HAP-1 (cell line): ENCODE measurements at regions not wholly inside any gene's neighbourhood (a gene's known extent, or its start where the extent isn't known, plus 50 kb on each side); places are given as distances from the start of the nearest gene placed in this dataset.

Experiments
- DNase-seq, 2 experiments: peaks; one replicate each; pipeline ENCODE4 v3.0.0-alpha.2; 2016 to 2020; ENCODE audit warnings: low spot score in 2 of 2
- H3K27me3 ChIP-seq: fragments of 250-450 bp; sonication (Bioruptor Pico); 2 replicates; pipeline ENCODE4 v1.5.1; 2020; ENCODE audit warnings: low read depth, mild to moderate bottlenecking, moderate library complexity
- H3K36me3 ChIP-seq: fragments of 250-450 bp; sonication (Bioruptor Pico); replicated peaks from 2 replicates; pipeline ENCODE4 v1.5.1; 2020; ENCODE audit warnings: mild to moderate bottlenecking
- H3K4me1 ChIP-seq: fragments of 250-450 bp; sonication (Bioruptor Pico); 2 replicates; pipeline ENCODE4 v1.5.1; 2020; ENCODE audit warnings: mild to moderate bottlenecking
- H3K4me3 ChIP-seq: fragments of 250-450 bp; sonication (Bioruptor Pico); 2 replicates; pipeline ENCODE4 v1.5.1; 2020; ENCODE audit warnings: mild to moderate bottlenecking, moderate library complexity
- H3K9me3 ChIP-seq: fragments of 250-450 bp; sonication (Bioruptor Pico); 2 replicates; pipeline ENCODE4 v1.5.1; 2020; ENCODE audit warnings: mild to moderate bottlenecking, moderate library complexity
- in situ Hi-C: fragments of 300-500 bp; cut with MboI; formaldehyde crosslinking; loops from 3 replicates; pipeline ENCODE4 v1.14.3; 2020; ENCODE audit warnings: low sequenced_read_pairs, inconsistent platforms, mixed read lengths

DNA sequence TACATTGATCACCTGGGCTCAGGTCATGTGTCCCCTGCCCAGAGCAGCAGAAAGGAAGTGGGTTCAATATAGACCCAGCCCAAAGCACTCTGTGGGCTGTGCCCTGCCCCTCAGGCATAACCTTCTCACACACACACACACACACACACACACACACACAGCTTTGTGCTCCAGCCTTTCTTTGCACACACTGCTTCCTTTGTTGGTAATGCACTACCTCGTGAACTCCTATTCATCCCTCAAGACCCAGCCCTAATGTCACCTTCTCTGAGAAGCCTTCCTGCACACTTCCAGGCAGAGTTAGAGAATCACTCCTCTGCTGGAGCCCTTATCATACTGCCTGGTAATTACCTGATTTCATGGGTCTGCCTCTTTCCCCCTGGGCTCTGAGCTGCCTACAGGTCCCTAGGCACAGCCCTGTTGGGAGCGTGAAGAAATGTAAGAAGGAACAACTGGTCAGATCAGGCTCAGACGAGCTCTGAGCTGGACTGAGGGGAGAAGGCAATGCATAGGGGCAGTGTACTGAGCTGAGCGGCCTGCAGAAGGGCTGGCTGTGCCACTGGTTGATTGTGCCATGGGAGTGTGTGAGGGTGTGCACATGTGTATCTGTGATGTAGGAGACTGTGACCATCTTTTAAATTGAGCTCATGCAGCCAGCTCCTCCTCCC lies 210.3 kb downstream of the GLI2 start:
- H3K27me3 ChIP-seq = no peaks in the 10 kb centered on the region
- in situ Hi-C loops = no loop called here
- H3K4me3 ChIP-seq = no peak overlapping the region
- no peaks in the 10 kb centered on the region for H3K36me3 ChIP-seq
- DNase-seq = no peak
- no peaks in the 10 kb centered on the region for H3K9me3 ChIP-seq
- peaks cover 4% of the 10 kb centered on the region; the same call in 1 of the 2 replicates for H3K4me1 ChIP-seq

- no peak for DNase-seq
- H3K36me3 ChIP-seq = no peaks in the 10 kb centered on the region
- no peaks in the 10 kb centered on the region for H3K9me3 ChIP-seq
- H3K4me3 ChIP-seq = no peak overlapping the region
- no peaks in the 10 kb centered on the region for H3K4me1 ChIP-seq
- H3K27me3 ChIP-seq = no peaks in the 10 kb centered on the region
- in situ Hi-C loops = no loop called here
Observed at GRCh38 chr2:120947327-120947726, 211.7 kb downstream of the GLI2 start.

- no peak for DNase-seq
- no peaks in the 10 kb centered on the region for H3K4me1 ChIP-seq
- no peaks in the 10 kb centered on the region for H3K27me3 ChIP-seq
- no peaks in the 10 kb centered on the region for H3K36me3 ChIP-seq
- in situ Hi-C loops = no loop called here
- no peaks in the 10 kb centered on the region for H3K9me3 ChIP-seq
- no peak overlapping the region for H3K4me3 ChIP-seq
Observed at GRCh38 chr2:120947982-120948661, 212.5 kb downstream of the GLI2 start.

DNA sequence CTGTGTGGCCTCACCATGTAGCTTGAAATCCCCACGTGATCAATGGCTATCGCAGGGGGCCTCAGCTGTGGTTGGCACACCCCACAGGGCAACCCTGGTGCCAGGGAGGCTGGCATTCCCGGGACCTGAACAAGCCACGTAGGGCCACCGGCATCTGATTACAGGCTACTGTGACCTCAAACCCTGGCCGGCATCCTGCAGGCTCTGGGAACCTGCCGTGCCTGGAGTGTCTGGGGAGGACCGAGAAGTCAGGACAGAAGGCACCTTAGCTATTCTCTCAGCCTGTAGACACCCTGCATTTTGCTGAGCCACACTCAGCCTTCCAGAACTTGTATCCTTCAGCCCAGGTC lies 213.0 kb downstream of the GLI2 start:
- no peaks in the 10 kb centered on the region for H3K4me1 ChIP-seq
- H3K4me3 ChIP-seq = no peak overlapping the region
- no peaks in the 10 kb centered on the region for H3K9me3 ChIP-seq
- H3K36me3 ChIP-seq = no peaks in the 10 kb centered on the region
- H3K27me3 ChIP-seq = no peaks in the 10 kb centered on the region
- in situ Hi-C loops = no loop called here
- DNase-seq = no peak

GRCh38 chr2:120949027-120949956 lies 213.6 kb downstream of the GLI2 start:
- no peak overlapping the region for H3K4me3 ChIP-seq
- no peaks in the 10 kb centered on the region for H3K36me3 ChIP-seq
- peak in 1 of 2 experiments; percentile 34 for DNase-seq
- in situ Hi-C loops = no loop called here
- no peaks in the 10 kb centered on the region for H3K27me3 ChIP-seq
- no peaks in the 10 kb centered on the region for H3K9me3 ChIP-seq
- no peaks in the 10 kb centered on the region for H3K4me1 ChIP-seq

GRCh38 chr2:120949957-120950590 lies 214.4 kb downstream of the GLI2 start:
- Histone ChIP-seq H3K4me3 (no peak overlapping the region), H3K36me3 (no peaks in the 10 kb centered on the region), H3K9me3 (no peaks in the 10 kb centered on the region), H3K4me1 (no peaks in the 10 kb centered on the region), H3K27me3 (no peaks in the 10 kb centered on the region)
- in situ Hi-C loops = no loop called here
- DNase-seq = no peak

- Histone ChIP-seq H3K36me3 (no peaks in the 10 kb centered on the region; the same call in 1 of the 2 replicates), H3K4me1 (no peaks in the 10 kb centered on the region)
- in situ Hi-C loops = no loop called here
Observed at GRCh38 chr2:120951693-120952092, 216.0 kb downstream of the GLI2 start.

GRCh38 chr2:120952318-120952717 lies 216.7 kb downstream of the GLI2 start:
- H3K4me3 ChIP-seq = no peak overlapping the region
- no peaks in the 10 kb centered on the region for H3K27me3 ChIP-seq
- H3K4me1 ChIP-seq = no peaks in the 10 kb centered on the region
- H3K36me3 ChIP-seq = no peaks in the 10 kb centered on the region; the same call in 1 of the 2 replicates
- no peak for DNase-seq
- in situ Hi-C loops = no loop called here
- H3K9me3 ChIP-seq = no peaks in the 10 kb centered on the region

More at GRCh38 chr2:120951693-120952092, 216.0 kb downstream of the GLI2 start:
- no peak overlapping the region for H3K4me3 ChIP-seq
- no peaks in the 10 kb centered on the region for H3K9me3 ChIP-seq
- no peaks in the 10 kb centered on the region for H3K27me3 ChIP-seq
- DNase-seq = no peak

GRCh38 chr2:120953066-120953756 lies 217.5 kb downstream of the GLI2 start:
- no peaks in the 10 kb centered on the region for H3K27me3 ChIP-seq
- no peak for DNase-seq
- H3K4me3 ChIP-seq = no peak overlapping the region
- H3K4me1 ChIP-seq = no peaks in the 10 kb centered on the region
- H3K9me3 ChIP-seq = no peaks in the 10 kb centered on the region
- no peaks in the 10 kb centered on the region; the same call in 1 of the 2 replicates for H3K36me3 ChIP-seq
- in situ Hi-C loops = no loop called here

DNA sequence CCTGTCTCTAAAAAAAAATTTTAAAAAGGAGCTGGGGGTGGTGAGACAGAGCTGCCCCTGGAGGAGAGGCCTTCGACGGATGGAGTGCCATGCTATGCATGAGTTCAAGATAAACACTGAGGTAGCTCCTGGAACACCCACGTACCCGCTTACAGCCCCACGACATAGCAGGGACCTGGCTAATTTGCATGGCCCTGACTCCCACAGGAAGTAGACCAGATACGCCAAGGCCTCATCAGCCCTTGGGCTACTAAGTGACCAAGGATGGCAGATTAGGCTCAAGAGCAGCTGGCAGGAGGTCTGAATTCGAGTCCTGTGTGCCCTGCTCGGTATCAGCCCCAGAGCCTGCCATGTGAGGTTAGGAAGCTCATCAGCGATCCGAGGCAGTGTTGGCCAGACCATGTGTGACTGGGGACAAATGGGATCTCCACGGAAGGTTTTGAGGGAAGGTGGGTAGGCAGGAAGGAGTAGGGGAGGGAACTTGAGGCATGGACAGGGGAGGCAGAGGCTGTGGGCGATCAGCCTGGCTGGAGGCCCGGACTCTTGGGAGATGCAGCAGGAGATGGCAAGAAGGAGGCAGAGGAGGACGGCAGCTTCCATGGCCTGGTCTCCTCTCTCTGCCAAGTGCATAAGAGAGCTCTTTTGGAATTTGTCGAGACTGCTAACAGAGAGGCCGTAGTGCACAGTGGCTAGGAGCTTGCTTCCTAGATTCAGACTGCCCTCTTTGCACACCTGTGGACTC lies 218.3 kb downstream of the GLI2 start:
- Histone ChIP-seq H3K4me1 (no peaks in the 10 kb centered on the region), H3K27me3 (no peaks in the 10 kb centered on the region), H3K4me3 (no peak overlapping the region), H3K36me3 (no peaks in the 10 kb centered on the region; the same call in 1 of the 2 replicates), H3K9me3 (no peaks in the 10 kb centered on the region)
- no peak for DNase-seq
- in situ Hi-C loops = no loop called here

GRCh38 chr2:120954939-120955338 lies 219.3 kb downstream of the GLI2 start:
- Histone ChIP-seq H3K27me3 (no peaks in the 10 kb centered on the region), H3K36me3 (no peaks in the 10 kb centered on the region; the same call in 1 of the 2 replicates), H3K9me3 (no peaks in the 10 kb centered on the region), H3K4me3 (no peak overlapping the region), H3K4me1 (no peaks in the 10 kb centered on the region)
- no peak for DNase-seq
- in situ Hi-C loops = no loop called here

GRCh38 chr2:120955427-120955826 lies 219.8 kb downstream of the GLI2 start:
- in situ Hi-C loops = no loop called here
- Histone ChIP-seq H3K36me3 (no peaks in the 10 kb centered on the region; the same call in 1 of the 2 replicates), H3K4me3 (no peak overlapping the region), H3K9me3 (no peaks in the 10 kb centered on the region), H3K27me3 (no peaks in the 10 kb centered on the region), H3K4me1 (no peaks in the 10 kb centered on the region)
- no peak for DNase-seq
